Hematopoietic multipotent progenitor cell treated with erythropoietin and hydrocortisone succinate and interleukin-3 and kit ligand, for 8 days (in vitro differentiated cells): ENCODE measurements at regions not wholly inside any gene's neighbourhood (a gene's known extent, or its start where the extent isn't known, plus 50 kb on each side); places are given as distances from the start of the nearest gene placed in this dataset.
"Not testable (repeated sequence)": the region's sequence is repeated elsewhere in the genome, so short reads cannot be mapped to it uniquely, and the experiment has no call there.

ENCODE experiments used
- DNase-seq: peaks from one replicate; pipeline ENCODE4 v3.0.0-alpha.2; 2015

DNA sequence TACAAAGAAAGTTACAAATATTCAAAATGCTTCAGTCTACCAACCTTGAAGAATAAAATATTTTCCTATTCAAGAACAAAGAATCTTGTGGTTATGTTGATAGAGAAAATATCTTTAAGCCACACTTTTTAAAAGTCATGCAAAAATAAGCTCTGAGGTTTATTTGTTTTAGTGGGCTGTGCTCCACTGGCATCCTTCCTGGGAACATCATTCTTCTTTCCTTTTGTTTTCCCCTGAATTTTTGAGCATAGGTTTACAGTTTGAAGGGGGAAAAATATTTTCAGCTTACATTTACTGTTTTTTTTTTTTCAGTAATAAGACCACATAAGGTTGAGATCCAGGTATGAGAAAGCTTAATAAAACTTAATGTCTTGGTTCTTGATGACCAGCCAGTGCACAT, 72.0 kb upstream of the BACH2 start:
- no peak for DNase-seq

DNA sequence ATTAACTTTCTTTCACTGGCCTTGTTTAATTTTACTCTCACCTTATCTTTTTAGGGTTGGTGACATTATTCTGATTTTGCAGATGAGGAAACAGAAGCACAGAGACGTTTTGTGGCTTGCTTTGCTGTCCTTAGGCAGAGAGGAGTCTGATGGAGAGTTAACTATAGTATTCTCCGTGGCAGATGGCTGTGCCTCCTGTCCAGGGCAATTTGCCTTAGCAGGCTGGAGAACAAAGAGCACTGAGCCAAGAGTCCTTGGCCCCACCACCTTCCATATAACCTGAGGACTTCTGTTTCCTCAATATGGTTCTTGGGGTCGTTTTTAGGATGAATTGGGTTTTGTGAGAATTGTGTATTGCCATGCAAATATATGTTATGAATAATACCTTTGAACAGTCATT, 71.4 kb upstream of the BACH2 start:
- no peak for DNase-seq

DNA sequence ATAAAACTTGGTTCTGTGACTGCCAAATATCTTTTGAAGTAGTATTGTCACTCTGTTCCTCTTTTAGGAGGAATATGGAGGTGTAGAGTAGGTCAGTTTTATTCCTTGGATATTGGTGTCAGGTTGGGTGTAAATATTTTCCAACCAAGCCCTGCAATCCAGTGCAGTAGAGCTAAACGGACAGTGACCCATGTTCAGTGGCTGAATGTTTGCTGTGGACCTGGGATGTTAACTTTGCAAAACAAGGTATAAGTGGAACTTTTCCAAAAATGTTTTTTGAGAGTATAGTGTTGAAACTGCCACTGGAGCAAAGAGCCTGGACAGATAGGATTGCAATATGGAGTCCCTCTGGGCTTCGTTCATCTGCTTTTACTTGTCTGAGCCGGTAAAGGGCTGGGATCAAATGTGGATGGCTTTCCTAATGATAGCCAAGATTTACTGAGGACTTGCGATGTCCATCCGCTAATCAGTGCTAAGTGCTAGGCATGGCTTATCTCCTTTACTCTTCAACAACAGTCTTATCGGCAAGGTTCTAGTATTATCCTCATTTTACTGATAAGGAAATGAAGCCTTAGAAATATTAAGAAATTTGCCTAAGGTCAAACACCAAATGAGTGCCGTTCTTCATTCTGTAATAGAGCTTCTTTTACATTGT, 69.0 kb upstream of the BACH2 start:
- DNase-seq: no peak

DNA sequence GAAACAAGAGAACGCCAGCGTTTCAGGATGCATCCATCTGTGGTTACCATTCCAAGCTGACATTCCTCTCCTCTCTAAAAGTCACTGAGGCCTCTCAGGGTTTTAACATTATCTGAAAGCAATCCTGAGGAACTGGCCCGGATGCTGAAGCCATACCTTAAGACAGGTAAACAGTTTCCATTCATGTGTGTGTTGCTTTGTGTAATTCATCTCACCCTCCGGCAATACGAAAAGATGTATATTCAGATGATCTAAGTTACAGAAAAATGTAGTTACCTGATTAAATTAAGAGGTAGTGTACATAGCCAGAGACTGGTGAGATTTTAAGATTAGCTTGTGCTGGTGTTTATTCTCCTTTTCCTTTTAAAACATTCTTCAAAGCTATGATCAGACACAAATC, 68.4 kb upstream of the BACH2 start:
- DNase-seq: no peak

DNA sequence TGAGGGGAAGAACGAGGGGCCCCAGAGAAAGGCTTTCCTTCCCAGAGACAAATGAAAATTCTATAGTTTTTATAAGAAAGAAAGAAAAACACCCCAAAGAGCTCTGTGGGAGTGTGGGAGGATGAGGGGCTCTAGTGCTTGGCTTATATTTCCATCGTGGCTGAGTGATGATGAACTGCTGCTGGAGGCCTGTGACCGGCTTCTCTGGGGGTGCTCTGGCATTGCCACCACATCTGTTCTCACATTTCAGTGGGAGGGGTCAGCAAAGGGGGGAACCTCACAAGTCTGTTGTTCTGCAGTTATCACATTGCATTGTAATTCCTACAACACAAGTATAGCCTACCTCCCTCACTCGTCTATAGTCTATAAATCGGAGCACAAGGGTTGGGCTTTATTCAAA, 67.6 kb upstream of the BACH2 start:
- DNase-seq: no peak

DNA sequence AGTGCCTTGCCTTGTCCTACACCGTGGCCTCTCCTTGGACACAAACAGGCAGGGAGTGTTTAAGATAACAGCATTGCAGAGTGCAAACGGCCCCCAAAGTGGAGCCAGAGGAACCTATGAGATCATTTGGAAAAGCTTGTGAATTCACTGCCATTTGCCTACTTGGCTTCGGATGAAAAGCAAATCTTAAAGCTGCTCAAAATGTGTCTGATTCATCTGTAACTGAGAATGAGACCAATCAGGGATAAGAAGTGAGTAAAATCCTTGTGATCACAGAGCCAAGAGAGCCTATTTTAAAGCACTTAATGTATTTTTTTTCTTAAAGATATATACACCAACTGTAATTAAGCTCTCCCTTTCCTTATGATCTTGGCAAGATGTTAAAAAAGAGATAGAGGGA, 65.7 kb upstream of the BACH2 start:
- DNase-seq: no peak

DNA sequence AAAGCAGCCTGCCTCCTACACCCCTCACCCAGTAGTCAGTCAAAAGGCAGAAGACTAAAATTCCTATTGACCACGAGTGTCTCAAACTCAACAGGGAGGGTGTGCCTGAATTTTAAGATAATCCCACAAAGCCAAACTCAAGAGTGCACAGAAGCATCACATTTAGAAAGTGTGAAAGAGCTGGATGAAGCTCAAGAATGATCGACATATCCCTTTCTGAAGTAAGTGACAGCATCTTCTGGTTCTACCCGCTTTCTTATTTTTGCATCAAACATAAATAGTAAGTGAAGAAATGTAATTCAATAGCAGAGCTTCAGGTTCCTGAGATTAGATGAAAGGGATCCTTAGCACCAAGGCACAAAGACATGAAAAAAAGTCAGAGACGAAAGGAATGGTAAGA, 64.5 kb upstream of the BACH2 start:
- no peak for DNase-seq

DNA sequence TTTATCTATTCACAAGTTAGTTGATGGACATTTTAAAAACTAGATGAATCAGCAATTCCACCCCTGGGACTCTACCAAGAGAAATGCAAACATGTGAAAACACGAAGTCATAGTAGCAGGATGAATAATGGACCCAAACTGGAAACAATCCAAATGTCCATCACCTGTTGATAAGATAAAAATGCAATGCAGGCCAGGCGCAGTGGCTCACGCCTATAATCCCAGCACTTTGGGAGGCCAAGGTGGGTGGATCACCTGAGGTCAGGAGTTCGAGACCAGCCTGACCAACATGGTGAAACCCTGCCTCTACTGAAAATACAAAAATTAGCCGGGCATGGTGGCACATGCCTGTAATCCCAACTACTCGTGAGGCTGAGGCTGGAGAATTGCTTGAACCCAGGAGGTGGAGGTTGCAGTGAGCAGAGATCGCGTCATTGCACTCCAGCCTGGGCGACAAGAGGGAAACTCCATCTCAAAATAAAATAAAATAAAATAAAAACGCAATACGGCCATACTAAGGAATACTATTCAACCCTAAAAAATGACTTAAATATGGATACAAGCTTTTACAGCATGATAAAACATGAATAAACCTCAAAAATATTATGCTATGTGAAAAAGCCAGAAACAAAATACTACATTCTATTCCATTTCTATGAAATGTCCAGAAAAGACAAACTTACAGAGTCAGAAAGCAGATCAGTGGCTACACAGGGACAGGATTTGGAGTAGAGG, 61.6 kb upstream of the BACH2 start:
- not testable (repeated sequence) for DNase-seq

DNA sequence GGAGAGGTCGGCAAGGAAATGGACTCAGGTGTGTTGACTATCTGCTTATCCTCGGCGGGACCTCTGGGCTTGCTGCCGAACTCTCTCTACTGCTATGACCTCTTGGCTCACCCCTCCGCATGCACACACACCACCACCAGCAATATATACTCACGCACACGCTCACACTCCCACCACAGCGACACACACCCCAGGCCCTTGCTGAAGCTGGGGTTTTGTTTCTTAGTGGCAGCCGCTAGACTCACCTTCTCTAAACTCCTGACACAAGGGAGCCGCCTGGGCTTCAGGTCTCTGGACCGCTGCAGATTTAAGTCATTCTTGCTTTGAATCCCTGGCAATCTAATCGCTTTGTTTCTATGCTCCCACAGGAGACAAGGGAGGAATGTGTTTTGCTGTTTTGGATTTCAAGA, 59.4 kb upstream of the BACH2 start:
- no peak for DNase-seq

DNA sequence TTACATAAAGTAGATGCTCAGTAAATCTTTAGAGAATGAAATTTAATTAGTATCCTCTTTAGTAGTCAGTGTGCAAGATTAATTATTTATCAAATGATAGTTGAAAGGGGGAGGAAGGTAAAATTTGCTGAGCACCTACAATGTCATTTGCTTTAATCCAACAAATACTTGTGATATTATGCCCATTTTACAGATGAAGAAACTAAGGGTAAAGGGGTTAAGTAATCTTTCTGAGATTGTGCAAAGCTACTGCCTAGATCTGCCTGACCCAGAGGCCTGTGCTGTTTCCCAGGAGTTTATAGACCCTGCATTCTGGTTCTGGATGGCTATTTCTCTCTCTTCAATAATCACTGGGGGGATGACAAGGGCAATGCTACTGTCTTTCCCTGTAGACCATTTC, 58.3 kb upstream of the BACH2 start:
- DNase-seq: no peak

DNA sequence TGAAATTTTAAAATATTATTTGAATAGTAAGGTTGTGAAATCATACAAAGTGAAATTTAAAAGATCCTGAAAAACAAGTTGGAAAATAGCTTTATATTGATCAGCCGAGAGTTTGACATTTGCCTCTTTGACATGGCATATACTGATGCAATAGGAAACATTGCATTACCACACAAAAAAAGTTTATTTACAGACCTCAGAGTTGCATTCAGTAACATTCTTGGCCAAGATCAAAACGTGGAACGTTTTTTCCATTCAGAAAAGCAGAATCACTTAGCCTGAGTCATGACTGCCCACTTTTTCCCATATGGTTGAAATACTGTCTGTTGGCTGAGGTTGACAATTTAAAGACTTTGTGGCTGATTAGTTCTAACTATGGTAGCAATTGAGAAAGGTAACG, 55.1 kb upstream of the BACH2 start:
- DNase-seq: no peak

DNA sequence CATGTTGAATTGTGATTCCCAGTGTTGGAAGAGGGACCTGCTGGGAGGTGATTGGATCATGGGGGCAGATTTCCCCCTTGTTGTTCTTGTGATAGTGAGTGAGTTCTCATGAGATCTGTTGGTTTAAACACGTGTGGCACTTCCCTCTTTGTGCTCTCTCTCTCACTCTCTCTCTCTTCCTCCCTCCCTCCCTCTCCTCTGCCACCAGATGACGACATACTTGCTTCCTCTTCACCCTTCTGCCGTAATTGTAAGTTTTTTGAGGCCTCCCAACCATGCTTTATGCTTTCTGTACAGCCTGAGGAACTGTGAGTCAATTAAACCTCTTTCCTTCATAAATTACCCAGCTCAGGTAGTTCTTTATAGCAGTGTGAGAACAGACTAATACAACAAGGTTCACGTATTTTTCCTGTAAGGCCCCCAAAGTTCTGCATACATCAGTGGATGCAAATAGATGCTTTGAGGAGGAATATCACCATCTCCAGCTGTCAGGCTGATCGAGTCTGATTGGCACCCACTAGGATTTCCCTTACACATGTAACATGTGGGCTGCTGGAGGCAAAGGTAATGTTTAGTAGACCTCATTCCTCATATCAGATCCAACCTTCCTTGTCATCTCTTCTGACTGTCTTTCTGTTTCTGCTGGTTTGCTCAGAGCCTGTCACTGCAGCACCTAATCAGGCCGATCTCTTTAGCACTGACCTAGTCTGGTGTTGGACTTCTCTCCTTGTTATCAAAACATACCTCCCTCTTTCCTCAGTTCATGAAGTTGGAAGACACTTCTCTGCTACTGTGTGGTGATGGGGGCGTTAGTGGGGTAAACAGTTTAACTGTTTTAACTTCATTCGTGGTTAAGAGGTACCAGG, 54.3 kb upstream of the BACH2 start:
- peak; percentile 12 for DNase-seq

DNA sequence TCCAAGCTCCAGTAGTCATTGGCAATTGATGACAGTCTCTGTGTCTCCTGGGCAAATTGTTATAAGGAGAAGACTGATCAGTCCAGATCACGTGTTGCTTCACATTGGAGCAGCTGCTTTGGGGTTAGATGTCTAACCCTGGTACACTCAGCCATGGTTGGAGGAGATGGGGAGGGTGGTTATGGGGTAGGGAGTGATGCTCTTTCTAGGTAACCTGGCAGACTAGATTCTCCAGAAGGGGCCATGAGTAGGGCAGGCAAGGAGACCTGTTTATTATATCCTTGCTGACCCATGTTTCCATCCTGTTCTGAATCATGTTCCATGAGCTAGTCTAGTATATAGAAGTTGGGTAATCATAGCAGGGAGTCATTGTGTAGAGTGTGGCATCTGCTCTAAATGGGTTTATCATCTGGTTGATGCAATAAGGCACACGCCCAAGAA, 50.8 kb upstream of the BACH2 start:
- no peak for DNase-seq

DNA sequence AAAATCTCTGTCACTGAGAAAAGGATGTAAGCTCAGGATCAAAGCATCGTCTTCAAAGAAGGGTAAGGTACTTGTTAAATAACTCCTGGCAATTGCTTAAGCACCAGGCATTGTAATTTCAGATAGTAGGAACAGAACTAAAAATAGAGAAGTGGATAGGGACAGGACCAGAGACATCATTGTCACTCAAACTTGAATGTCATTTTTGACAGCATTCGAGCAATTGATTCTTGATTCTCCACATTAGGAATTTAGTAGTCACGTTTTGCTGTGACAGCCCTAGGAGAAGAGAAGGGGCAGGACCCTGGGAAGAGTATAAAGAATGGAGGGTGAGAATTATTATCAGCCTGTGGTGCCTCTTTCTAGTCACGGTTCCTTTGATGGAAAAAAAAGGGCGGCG, 50.1 kb upstream of the BACH2 start:
- no peak for DNase-seq
